Epithelial cell of esophagus (primary cell): ENCODE measurements at regions not wholly inside any gene's neighbourhood (a gene's known extent, or its start where the extent isn't known, plus 50 kb on each side); places are given as distances from the start of the nearest gene placed in this dataset.

Experiments used
- DNase-seq: peaks from one replicate; pipeline ENCODE4 v3.0.0; 2010; ENCODE audit warnings: low read depth
- H3K4me3 ChIP-seq: 2 replicates; pipeline ENCODE4 v1.5.1; 2011; ENCODE audit warnings: mild to moderate bottlenecking, low read length, control low read depth
- CTCF ChIP-seq: IDR thresholded peaks from 2 replicates; pipeline ENCODE4 v1.5.1; 2011; ENCODE audit warnings: low read depth, mild to moderate bottlenecking, low read length, control low read depth, inconsistent platforms; ENCODE audit not compliant: insufficient read depth; ENCODE audit errors: missing control alignments

GRCh38 chr9:107704774-107705173, 215.2 kb upstream of the KLF4 start:
- no peak overlapping the region for H3K4me3 ChIP-seq
- no peak for TF ChIP-seq CTCF
- no peak for DNase-seq

- TF ChIP-seq CTCF: no peak
- H3K4me3 ChIP-seq: no peak overlapping the region
- no peak for DNase-seq
Observed at GRCh38 chr9:107703651-107704050, 214.1 kb upstream of the KLF4 start.

GRCh38 chr9:107700847-107701246, 211.3 kb upstream of the KLF4 start:
- TF ChIP-seq CTCF: no peak
- H3K4me3 ChIP-seq: no peak overlapping the region
- no peak for DNase-seq

GRCh38 chr9:107699231-107699630, 209.7 kb upstream of the KLF4 start:
- no peak for TF ChIP-seq CTCF
- H3K4me3 ChIP-seq: no peak overlapping the region
- no peak for DNase-seq

GRCh38 chr9:107698779-107699178, 209.2 kb upstream of the KLF4 start:
- H3K4me3 ChIP-seq: no peak overlapping the region
- no peak for TF ChIP-seq CTCF
- DNase-seq: no peak

- H3K4me3 ChIP-seq: no peak overlapping the region
- DNase-seq: no peak
- TF ChIP-seq CTCF: no peak
Observed at GRCh38 chr9:107696302-107696701, 206.7 kb upstream of the KLF4 start.

- H3K4me3 ChIP-seq: no peak overlapping the region
- no peak for TF ChIP-seq CTCF
- no peak for DNase-seq
Observed at GRCh38 chr9:107694390-107694789, 204.8 kb upstream of the KLF4 start.
